Vagina (tissue), 2 donors: ENCODE measurements at regions not wholly inside any gene's neighbourhood (a gene's known extent, or its start where the extent isn't known, plus 50 kb on each side); places are given as distances from the start of the nearest gene placed in this dataset.

Experiments
- POLR2A ChIP-seq, 2 donors: fragments of 450-650 bp; IDR thresholded peaks; one replicate each; pipeline ENCODE4 v1.6.1; 2017; ENCODE audit warnings: antibody characterized with exemption in 2 of 2, mild to moderate bottlenecking in 2 of 2, moderate library complexity in 2 of 2
- POLR2AphosphoS5 ChIP-seq, 2 donors: sonication (generic); formaldehyde crosslinking; IDR thresholded peaks; one replicate each; pipeline ENCODE4 v1.9.0; 2017; ENCODE audit warnings: antibody characterized with exemption in 2 of 2, mild to moderate bottlenecking in 2 of 2, low read depth in 1 of 2; ENCODE audit not compliant: insufficient read depth in 1 of 2
- TF ChIP-seq, protein P1 (sequence below), 3 experiments: fragments of 450-650 bp in 2 of 3; fragments of 200-600 bp in 1 of 3; sonication (generic) in 1 of 3; IDR thresholded peaks; one replicate each; pipeline ENCODE4 v1.5.1; 2017 to 2019; ENCODE audit warnings: antibody characterized with exemption in 3 of 3, mild to moderate bottlenecking in 2 of 3, moderate library complexity in 2 of 3

GRCh38 chr3:80087767-80088166, 320.0 kb upstream of the ROBO1 start:
- TF ChIP-seq, protein P1, sequence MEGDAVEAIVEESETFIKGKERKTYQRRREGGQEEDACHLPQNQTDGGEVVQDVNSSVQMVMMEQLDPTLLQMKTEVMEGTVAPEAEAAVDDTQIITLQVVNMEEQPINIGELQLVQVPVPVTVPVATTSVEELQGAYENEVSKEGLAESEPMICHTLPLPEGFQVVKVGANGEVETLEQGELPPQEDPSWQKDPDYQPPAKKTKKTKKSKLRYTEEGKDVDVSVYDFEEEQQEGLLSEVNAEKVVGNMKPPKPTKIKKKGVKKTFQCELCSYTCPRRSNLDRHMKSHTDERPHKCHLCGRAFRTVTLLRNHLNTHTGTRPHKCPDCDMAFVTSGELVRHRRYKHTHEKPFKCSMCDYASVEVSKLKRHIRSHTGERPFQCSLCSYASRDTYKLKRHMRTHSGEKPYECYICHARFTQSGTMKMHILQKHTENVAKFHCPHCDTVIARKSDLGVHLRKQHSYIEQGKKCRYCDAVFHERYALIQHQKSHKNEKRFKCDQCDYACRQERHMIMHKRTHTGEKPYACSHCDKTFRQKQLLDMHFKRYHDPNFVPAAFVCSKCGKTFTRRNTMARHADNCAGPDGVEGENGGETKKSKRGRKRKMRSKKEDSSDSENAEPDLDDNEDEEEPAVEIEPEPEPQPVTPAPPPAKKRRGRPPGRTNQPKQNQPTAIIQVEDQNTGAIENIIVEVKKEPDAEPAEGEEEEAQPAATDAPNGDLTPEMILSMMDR (IDR thresholded peaks at IDR 0.05) = no peak
- no peak for TF ChIP-seq POLR2AphosphoS5 (IDR thresholded peaks at IDR 0.05; ENCODE audit: insufficient read depth in 1 of 2, low read depth in 1 of 2)
- TF ChIP-seq POLR2A (IDR thresholded peaks at IDR 0.05) = no peak
